Progenitor cell of endocrine pancreas (in vitro differentiated cells): ENCODE measurements at regions not wholly inside any gene's neighbourhood (a gene's known extent, or its start where the extent isn't known, plus 50 kb on each side); places are given as distances from the start of the nearest gene placed in this dataset.

Source experiments
- DNase-seq: peaks from one replicate; pipeline ENCODE4 v3.0.0; 2021; ENCODE audit warnings: low spot score; ENCODE audit not compliant: unreplicated experiment
- H3K27ac Mint-ChIP-seq: 2 replicates; pipeline ENCODE4 v1.8.0; 2021; ENCODE audit warnings: mild to moderate bottlenecking, moderate library complexity, mixed read lengths
- H3K27me3 Mint-ChIP-seq: 2 replicates; pipeline ENCODE4 v1.8.0; 2021; ENCODE audit warnings: mixed read lengths
- H3K36me3 Mint-ChIP-seq: 2 replicates; pipeline ENCODE4 v1.8.0; 2022; ENCODE audit warnings: mixed read lengths; ENCODE audit not compliant: insufficient read depth
- H3K4me1 Mint-ChIP-seq: 2 replicates; pipeline ENCODE4 v1.8.0; 2021; ENCODE audit warnings: low read depth, mixed read lengths
- H3K4me3 Mint-ChIP-seq: 2 replicates; pipeline ENCODE4 v1.8.0; 2021; ENCODE audit warnings: low read depth, mild to moderate bottlenecking, moderate library complexity, mixed read lengths
- H3K9me3 Mint-ChIP-seq: 2 replicates; pipeline ENCODE4 v1.8.0; 2021; ENCODE audit warnings: low read depth, mixed read lengths
- CTCF ChIP-seq: fragments of 200-600 bp; sonication (generic); IDR thresholded peaks from one replicate; pipeline ENCODE4 v1.5.0; 2021; ENCODE audit warnings: antibody characterized with exemption, mild to moderate bottlenecking; ENCODE audit not compliant: unreplicated experiment

- TF ChIP-seq CTCF: no peak
- no peak for DNase-seq
- Mint-ChIP-seq H3K27ac (no peak overlapping the region), H3K36me3 (peaks cover 2% of the 10 kb centered on the region), H3K9me3 (peaks cover 18% of the 10 kb centered on the region), H3K4me3 (no peak overlapping the region), H3K4me1 (peaks cover 5% of the 10 kb centered on the region), H3K27me3 (no peaks in the 10 kb centered on the region)
Measured at GRCh38 chr2:215729985-215730620, 283.2 kb downstream of the MREG start.

GRCh38 chr2:215728504-215729065 is 284.8 kb downstream of the MREG start:
- Mint-ChIP-seq H3K27ac (no peak overlapping the region), H3K9me3 (peaks cover 13% of the 10 kb centered on the region), H3K27me3 (no peaks in the 10 kb centered on the region)

GRCh38 chr2:215727507-215728503 is 285.5 kb downstream of the MREG start:
- Mint-ChIP-seq H3K4me1 (peaks cover 7% of the 10 kb centered on the region), H3K27ac (no peak overlapping the region), H3K9me3 (peaks cover 9% of the 10 kb centered on the region), H3K4me3 (no peak overlapping the region), H3K36me3 (no peaks in the 10 kb centered on the region), H3K27me3 (no peaks in the 10 kb centered on the region)
- DNase-seq: no peak
- TF ChIP-seq CTCF: no peak

More at GRCh38 chr2:215728504-215729065, 284.8 kb downstream of the MREG start:
- Mint-ChIP-seq H3K36me3 (no peaks in the 10 kb centered on the region), H3K4me1 (peaks cover 5% of the 10 kb centered on the region), H3K4me3 (no peak overlapping the region)
- no peak for DNase-seq
- TF ChIP-seq CTCF: no peak

GRCh38 chr2:215726070-215726469 is 287.3 kb downstream of the MREG start:
- H3K4me1 Mint-ChIP-seq: peaks cover 7% of the 10 kb centered on the region
- DNase-seq: no peak
- no peaks in the 10 kb centered on the region for H3K36me3 Mint-ChIP-seq
- no peak for TF ChIP-seq CTCF
- peaks cover 8% of the 10 kb centered on the region for H3K9me3 Mint-ChIP-seq
- no peak overlapping the region for H3K4me3 Mint-ChIP-seq
- no peaks in the 10 kb centered on the region for H3K27me3 Mint-ChIP-seq
- H3K27ac Mint-ChIP-seq: no peak overlapping the region

- Mint-ChIP-seq H3K27me3 (no peaks in the 10 kb centered on the region), H3K9me3 (peaks cover 8% of the 10 kb centered on the region), H3K4me3 (no peak overlapping the region), H3K27ac (no peak overlapping the region), H3K36me3 (no peaks in the 10 kb centered on the region), H3K4me1 (peaks cover 7% of the 10 kb centered on the region)
- no peak for DNase-seq
- no peak for TF ChIP-seq CTCF
Measured at GRCh38 chr2:215724146-215724545, 288.3 kb upstream of the FN1 start.
